ENCODE measurements at regions not wholly inside any gene's neighbourhood (a gene's known extent, or its start where the extent isn't known, plus 50 kb on each side); places are given as distances from the start of the nearest gene placed in this dataset.
"Not testable (repeated sequence)": the region's sequence is repeated elsewhere in the genome, so short reads cannot be mapped to it uniquely, and the experiment has no call there.

DNA sequence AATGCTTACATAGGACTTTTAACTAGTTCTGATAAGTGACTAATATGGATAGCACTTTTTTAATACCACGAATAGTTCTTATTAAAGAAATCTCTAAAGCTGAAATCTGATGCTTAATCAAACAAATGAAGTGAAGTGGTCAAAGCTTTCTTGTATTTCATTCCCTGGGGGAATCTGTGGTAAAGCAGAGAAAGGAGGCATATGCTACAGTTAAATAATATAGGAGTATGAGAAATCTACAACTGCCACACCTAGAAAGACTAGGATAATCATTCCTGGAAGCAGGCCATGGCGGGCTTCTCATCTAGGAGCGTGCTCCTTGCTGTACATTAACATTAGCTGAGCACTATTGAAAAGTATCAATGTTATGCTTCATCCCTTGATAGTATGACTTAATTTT lies 835.7 kb downstream of the OTOL1 start:
- no peak for DNase-seq (ENCODE audit: low read depth)

DNA sequence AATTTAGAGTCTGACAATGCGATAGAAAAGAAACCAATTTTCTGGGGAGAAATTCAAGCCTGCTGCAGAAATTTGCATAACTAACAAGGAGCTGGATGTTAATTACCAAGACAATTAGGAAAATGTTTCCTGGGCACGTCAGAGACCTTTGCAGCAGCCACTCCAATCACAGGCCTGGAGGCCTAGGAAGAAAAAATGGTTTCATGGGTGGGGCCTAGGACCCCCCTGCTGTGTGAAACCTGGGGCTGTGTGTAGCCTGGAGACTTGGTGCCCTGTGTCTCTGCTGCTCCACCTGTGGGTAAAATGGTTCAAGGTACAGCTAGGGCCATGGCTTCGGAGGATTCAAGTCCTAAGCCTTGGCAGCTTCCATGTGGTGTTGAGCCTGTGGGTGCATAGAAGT lies 837.9 kb downstream of the OTOL1 start:
- DNase-seq (ENCODE audit: low read depth): no peak

- no peak for DNase-seq (ENCODE audit: low read depth)
These were observed 841.0 kb downstream of the OTOL1 start for GRCh38 chr3:162337630-162338029.

DNA sequence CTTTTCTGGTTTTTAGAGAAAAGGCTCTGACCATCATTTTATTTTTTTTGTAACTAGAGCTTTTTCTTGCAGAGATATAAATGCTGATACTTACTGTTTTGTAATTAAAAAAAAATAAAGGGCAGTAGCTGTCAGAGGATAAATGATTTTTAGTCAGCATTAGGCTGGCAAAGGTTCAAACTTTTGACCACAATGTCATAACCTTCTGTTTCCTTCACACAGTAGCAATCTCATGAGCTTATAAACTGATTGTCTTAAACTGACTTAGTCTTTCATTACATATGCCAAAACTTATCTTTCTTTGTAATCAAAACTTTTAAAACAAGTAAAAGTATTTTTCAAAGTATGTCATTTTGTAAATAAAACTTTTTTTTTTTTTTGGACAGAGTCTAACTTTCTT lies 841.9 kb downstream of the OTOL1 start:
- no peak for DNase-seq (ENCODE audit: low read depth)

GRCh38 chr3:162348912-162349311 lies 852.3 kb downstream of the OTOL1 start:
- no peak for DNase-seq (ENCODE audit: low read depth)

DNA sequence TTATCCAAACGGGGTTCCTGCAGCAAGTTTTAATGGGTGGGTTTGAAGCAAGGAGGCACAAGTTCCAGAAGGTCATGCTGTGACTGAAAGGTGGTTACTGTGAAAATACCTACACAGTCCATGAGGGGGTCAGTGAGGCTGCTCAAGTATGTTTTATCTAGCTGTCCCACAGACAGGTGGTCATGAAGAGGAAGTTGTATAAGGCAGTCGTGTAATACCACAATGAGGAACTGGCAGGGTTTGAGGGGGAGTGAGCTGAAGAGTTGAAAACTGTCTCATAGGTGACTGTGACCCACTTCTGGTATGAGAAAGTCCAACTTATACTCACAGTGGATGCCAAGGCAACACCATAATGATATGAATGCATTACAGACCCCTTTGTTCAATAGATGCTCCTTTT lies 856.8 kb downstream of the OTOL1 start:
- DNase-seq (ENCODE audit: low read depth): no peak

GRCh38 chr3:162354356-162354755 lies 857.7 kb downstream of the OTOL1 start:
- DNase-seq (ENCODE audit: low read depth): peak; percentile 23

DNA sequence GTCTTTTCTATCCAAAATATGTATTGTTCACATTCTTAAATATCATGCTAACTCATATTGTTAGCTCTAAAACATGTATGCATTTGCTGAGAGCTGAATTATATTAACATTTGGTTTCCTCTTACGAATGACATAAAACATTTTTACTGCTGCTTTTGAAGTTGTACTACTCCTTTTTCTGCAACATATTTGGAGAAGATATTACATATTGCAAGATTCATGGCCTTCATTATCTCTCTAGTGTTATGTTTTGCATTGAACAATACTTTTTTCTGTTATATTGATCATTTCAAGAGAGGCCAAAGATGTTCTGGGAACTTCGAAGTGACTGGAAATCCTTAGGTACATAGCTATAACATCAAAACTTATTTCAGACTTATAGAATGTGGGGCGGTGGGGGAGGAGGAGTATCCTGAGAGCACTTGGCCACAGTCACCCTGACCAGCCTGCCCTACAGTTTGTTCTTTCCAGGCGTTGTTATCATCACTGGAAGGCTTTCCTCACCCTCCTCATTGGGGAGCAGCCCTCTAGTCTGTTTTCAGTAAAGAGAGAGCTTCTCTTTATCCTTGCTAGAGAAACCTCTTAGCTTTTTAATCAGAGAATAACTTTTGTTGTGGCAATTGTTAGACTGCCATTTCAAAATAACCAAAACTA lies 868.6 kb downstream of the OTOL1 start:
- DNase-seq (ENCODE audit: low read depth): no peak

- no peak for DNase-seq (ENCODE audit: low read depth)
These were observed 869.7 kb downstream of the OTOL1 start for GRCh38 chr3:162366166-162366766.

GRCh38 chr3:162367429-162368260 lies 871.0 kb downstream of the OTOL1 start:
- DNase-seq (ENCODE audit: low read depth): no peak

- no peak for DNase-seq (ENCODE audit: low read depth)
These were observed 871.8 kb downstream of the OTOL1 start for GRCh38 chr3:162368417-162368816.

- DNase-seq (ENCODE audit: low read depth): no peak
These were observed 872.7 kb downstream of the OTOL1 start for GRCh38 chr3:162369306-162369705.

DNA sequence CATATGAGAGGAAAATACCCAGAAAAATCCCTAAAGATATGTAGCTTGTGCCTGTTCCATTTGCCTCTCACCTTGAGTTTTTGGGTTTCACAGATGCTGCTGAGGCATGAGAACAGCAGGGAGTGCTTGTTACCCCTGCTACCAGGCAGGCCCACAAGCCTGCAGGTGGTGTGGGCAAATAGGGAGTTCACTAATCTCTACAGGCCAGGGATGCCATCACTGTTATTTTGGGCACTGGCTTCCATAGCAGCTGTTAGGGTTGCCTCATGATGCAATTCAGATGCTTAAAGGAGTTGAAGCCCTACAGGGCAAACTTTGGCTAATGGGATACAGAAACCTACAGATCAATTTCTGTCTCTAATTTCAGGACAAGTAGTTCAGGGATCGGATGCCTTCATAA lies 873.5 kb downstream of the OTOL1 start:
- DNase-seq (ENCODE audit: low read depth): no peak

GRCh38 chr3:162376761-162377160 lies 880.2 kb downstream of the OTOL1 start:
- no peak for DNase-seq (ENCODE audit: low read depth)

DNA sequence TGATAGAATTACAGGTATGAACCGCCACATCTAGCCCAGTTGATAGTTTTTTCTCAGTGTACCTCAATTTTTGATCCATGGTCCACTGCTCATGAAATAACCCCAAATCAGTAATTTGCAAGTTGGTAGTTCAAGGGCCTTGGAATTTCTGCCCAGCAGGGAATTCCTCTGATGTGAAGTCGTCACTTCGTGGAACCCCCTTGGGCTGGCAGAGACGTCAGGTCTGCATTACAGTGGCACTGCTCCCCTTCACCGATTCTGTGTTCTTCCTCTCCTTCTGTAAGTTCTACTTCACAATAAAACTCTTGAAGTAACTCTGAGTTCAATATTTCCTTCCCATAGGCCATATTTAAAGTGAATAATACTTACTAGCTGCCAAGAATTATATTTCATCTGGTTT lies 881.0 kb downstream of the OTOL1 start:
- no peak for DNase-seq (ENCODE audit: low read depth)

- no peak for DNase-seq (ENCODE audit: low read depth)
These were observed 888.8 kb downstream of the OTOL1 start for GRCh38 chr3:162385387-162385786.

GRCh38 chr3:162390891-162391290 lies 894.3 kb downstream of the OTOL1 start:
- peak; percentile 34 for DNase-seq (ENCODE audit: low read depth)

DNA sequence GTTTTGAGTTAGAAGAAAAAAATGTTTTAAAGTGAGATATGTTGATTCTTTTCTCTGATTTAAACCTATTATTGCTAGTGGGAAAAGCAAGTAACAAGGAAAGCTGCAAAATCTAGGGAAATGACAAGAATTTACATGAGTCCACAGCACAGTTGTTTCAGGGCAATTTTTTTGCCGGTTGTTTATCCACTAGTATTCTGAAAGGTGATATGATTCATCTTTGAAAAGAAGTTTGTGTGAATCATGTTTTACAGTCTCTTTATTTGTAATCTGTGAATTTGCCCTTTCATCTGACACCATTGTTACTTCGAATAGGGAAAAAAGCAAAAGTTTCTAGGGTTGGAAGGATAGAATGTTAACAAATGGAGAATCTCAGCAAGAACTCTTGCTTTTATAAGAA lies 894.7 kb downstream of the OTOL1 start:
- peak; percentile 14 for DNase-seq (ENCODE audit: low read depth)

GRCh38 chr3:162395496-162395895 lies 898.9 kb downstream of the OTOL1 start:
- DNase-seq (ENCODE audit: low read depth): no peak

DNA sequence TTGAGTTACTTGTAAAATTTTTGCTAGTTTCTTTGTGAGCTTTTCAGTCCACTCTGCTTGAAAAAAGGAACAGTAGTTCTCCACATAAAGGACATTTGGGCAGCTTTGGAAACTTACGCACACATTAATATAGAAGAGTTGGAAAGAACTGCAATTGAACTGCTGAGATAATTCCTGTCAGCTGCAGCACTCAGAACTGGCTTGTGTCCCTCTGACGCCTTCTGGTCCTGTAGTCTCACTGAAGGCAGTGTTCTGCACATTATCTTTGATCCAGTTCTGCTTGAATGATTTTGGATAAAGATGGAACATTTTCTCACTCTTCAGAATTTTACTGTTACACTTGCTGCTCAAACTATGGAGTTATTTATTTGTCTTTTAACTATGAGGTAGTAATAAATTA lies 901.9 kb downstream of the OTOL1 start:
- no peak for DNase-seq (ENCODE audit: low read depth)

DNA sequence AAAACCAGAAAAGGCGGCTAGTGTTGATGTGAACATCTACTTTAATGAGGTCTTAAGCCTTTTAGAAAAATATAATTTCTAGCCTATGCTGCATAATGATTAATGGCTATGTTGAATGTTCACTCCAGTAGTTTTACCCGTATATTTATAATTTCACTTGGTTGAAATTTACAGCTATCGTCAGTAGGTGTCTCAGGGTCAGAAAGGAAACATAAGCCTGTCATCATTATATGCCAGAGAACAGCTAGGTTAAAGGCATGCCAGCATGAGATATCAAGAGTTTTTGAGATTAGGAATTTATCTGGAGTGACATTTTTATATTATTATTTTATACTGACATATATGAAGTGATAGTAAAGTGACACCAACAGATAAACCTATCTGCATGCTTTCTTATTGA lies 904.1 kb downstream of the OTOL1 start:
- no peak for DNase-seq (ENCODE audit: low read depth)

GRCh38 chr3:162411556-162411955 lies 914.9 kb downstream of the OTOL1 start:
- not testable (repeated sequence) for DNase-seq (ENCODE audit: low read depth)

DNA sequence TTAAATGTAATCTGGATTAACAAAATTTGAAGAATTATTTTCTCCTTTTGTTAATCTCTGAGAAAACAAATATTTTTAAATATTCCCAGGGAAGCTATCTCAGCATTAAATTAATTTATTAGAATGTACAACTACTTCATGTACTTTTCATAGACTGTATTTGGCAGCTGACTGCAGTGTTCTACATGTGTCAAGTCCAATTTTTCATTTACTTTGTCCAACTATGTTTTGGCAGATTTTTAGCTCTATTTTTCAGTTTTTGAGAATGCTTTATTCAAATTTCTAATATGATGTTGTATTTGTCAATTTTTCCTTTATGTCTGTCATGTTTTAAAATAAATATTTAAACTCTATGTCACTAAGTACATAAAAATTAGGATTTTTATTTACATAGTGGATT lies 925.1 kb downstream of the OTOL1 start:
- no peak for DNase-seq (ENCODE audit: low read depth)

Measured in GM04504 (cell line).